ENCODE measurements at regions not wholly inside any gene's neighbourhood (a gene's known extent, or its start where the extent isn't known, plus 50 kb on each side); places are given as distances from the start of the nearest gene placed in this dataset.
"Not testable (repeated sequence)": the region's sequence is repeated elsewhere in the genome, so short reads cannot be mapped to it uniquely, and the experiment has no call there.

- no peak for DNase-seq
Observed at GRCh38 chr7:153392726-153393125, 633.2 kb downstream of the ACTR3B start.

- DNase-seq = no peak
Observed at GRCh38 chr7:153393666-153394065, 634.1 kb downstream of the ACTR3B start.

GRCh38 chr7:153396475-153396874 lies 636.9 kb downstream of the ACTR3B start:
- no peak for DNase-seq

- DNase-seq = no peak
Observed at GRCh38 chr7:153397459-153397858, 637.9 kb downstream of the ACTR3B start.

GRCh38 chr7:153397906-153398305 lies 638.4 kb downstream of the ACTR3B start:
- DNase-seq = no peak

- no peak for DNase-seq
Observed at GRCh38 chr7:153398370-153398769, 638.8 kb downstream of the ACTR3B start.

- no peak for DNase-seq
Observed at GRCh38 chr7:153398789-153399553, 639.4 kb downstream of the ACTR3B start.

GRCh38 chr7:153399554-153399940 lies 640.0 kb downstream of the ACTR3B start:
- no peak for DNase-seq

GRCh38 chr7:153400735-153401593 lies 641.4 kb downstream of the ACTR3B start:
- no peak for DNase-seq

GRCh38 chr7:153401795-153402720 lies 642.5 kb downstream of the ACTR3B start:
- no peak for DNase-seq

GRCh38 chr7:153402721-153403541 lies 643.4 kb downstream of the ACTR3B start:
- DNase-seq = no peak

GRCh38 chr7:153404124-153404523 lies 644.6 kb downstream of the ACTR3B start:
- DNase-seq = no peak

- no peak for DNase-seq
Observed at GRCh38 chr7:153404781-153405279, 645.3 kb downstream of the ACTR3B start.

GRCh38 chr7:153405704-153406485 lies 646.3 kb upstream of the DPP6 start:
- DNase-seq = no peak

- DNase-seq = no peak
Observed at GRCh38 chr7:153406486-153406872, 645.7 kb upstream of the DPP6 start.

- no peak for DNase-seq
Observed at GRCh38 chr7:153407291-153408046, 644.7 kb upstream of the DPP6 start.

- DNase-seq = no peak
Observed at GRCh38 chr7:153408360-153409335, 643.5 kb upstream of the DPP6 start.

GRCh38 chr7:153409567-153410342 lies 642.4 kb upstream of the DPP6 start:
- not testable (repeated sequence) for DNase-seq
